ENCODE measurements at regions not wholly inside any gene's neighbourhood (a gene's known extent, or its start where the extent isn't known, plus 50 kb on each side); places are given as distances from the start of the nearest gene placed in this dataset.

DNA sequence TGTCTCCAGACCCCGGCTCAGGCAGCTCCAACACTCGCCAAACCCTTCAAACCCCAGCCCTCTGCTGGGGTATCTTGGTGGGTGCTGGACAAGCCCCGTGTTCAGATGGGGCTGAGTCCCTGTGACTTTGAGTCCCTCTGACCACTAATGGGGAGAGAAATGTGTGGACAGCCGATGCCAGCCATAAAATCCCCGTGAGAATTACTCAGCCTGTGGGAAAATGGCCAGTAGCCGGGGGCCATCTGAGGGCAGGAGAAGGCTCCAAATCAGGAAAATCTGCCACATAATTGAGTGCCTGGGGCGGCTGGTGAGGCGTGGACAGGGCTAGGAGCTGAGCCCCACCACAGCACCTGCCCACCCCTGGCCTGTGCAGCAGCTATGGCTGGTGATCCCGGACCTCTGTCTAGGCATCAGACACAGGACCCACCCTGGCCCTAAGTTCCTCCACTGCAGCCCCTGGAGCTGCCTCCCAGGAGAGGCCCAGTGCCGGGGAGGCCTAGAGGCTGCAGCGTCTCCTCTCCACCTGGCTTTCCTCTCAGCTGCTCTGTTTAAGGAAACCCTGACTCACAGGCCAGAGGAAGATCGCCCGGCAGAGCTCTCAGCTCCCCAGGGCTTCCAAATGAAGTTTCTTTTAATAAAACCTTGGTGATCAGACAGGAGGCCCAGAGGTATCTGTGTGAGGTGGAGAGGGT is 53.7 kb upstream of the SLCO4A1 start:
- no peak for TF ChIP-seq CTCF (IDR thresholded peaks at IDR 0.05)
- TF ChIP-seq POLR2AphosphoS5 (IDR thresholded peaks at IDR 0.05) = no peak
- TF ChIP-seq POLR2A (IDR thresholded peaks at IDR 0.05) = no peak
